Jurkat, Clone E6-1 (cell line): ENCODE measurements at regions not wholly inside any gene's neighbourhood (a gene's known extent, or its start where the extent isn't known, plus 50 kb on each side); places are given as distances from the start of the nearest gene placed in this dataset.
A peak's percentile ranks its signal among the peaks of the same experiment; 100 is the strongest.
"Not testable (repeated sequence)": the region's sequence is repeated elsewhere in the genome, so short reads cannot be mapped to it uniquely, and the experiment has no call there.

ENCODE experiments used
- DNase-seq: peaks from one replicate; pipeline ENCODE4 v3.0.0-alpha.2; 2011; ENCODE audit warnings: low read depth, low spot score
- H3K4me3 ChIP-seq: 2 replicates; pipeline ENCODE4 v1.5.1; 2011; ENCODE audit warnings: mild to moderate bottlenecking, low read length, control low read depth, moderate library complexity

GRCh38 chr5:61215996-61216395 lies 53.7 kb upstream of the SMIM15 start:
- no peak overlapping the region for H3K4me3 ChIP-seq
- no peak for DNase-seq

GRCh38 chr5:61216741-61217140 lies 54.5 kb upstream of the SMIM15 start:
- no peak overlapping the region for H3K4me3 ChIP-seq
- no peak for DNase-seq

GRCh38 chr5:61217214-61217613 lies 54.9 kb upstream of the SMIM15 start:
- DNase-seq: no peak
- H3K4me3 ChIP-seq: no peak overlapping the region

DNA sequence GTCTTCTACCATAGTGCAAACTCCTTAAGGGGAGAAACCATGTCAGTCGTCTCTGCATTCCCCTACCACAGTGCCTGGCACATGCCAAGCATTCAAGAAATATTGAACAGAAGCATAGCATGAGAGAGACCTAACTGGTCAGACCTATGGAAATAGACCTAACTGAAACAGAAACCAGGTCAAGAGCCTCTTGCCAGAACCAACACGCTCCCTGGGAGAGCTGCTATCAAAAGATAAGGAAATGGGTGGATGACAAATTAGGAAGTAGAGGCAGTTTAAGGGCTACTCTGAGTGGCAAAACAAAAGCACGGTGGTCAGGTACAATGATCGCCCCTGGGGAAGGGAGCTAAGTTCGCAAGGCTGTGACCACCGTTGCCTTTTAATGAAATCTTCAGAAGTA lies 66.0 kb upstream of the SMIM15 start:
- H3K4me3 ChIP-seq: no peak overlapping the region
- no peak for DNase-seq

DNA sequence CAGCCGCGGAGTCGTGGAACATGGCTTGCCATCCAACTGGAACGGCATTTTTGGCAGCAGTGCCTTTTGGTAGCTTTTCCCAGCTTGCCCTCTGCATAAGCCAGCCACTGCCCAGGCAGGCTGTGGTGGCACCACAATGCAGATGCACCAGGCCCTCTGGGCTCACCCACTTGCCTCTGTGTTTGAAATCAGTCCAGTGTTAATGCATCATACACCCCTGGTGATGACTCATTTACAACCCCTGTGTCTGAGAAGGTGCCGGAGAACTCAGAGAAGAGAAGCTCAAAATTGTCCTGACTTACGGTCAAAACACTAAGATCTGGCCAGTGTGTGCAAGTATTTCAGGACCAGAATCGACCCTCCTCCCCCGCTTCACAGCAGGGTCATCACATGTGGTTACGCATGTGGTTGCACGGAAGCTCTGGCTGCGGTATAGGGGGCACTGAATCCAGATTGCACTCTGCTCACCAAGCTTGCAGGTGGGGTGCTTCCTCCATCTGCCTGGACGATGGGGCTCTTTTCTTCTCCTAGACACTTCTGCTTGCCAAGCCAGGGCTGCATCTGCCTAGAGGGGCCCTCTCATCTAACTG lies 66.5 kb upstream of the SMIM15 start:
- peak; percentile 3 for DNase-seq
- H3K4me3 ChIP-seq: no peak overlapping the region

GRCh38 chr5:61229416-61229815 lies 67.1 kb upstream of the SMIM15 start:
- H3K4me3 ChIP-seq: no peak overlapping the region
- DNase-seq: no peak

- H3K4me3 ChIP-seq: no peak overlapping the region
- no peak for DNase-seq
These were observed 68.2 kb upstream of the SMIM15 start for GRCh38 chr5:61230492-61230891.

DNA sequence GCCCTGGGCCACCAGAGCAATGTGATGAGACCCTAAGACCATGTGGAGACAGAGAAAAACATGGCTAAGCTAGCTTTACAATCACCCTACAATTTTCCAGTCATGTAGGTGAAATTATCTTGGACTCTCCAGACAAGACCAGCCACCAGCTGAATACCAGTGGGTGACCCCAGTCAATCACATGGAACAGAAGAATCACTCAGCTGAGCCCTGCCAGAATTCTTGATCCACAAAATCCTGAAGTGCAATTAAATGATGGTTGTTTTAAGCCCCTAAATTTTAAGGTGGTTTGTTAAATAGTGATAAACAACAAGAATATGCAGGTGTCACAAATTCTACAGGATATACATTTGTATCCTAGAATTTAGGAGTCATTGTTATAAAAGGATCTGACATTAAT lies 69.5 kb upstream of the SMIM15 start:
- H3K4me3 ChIP-seq: no peak overlapping the region
- no peak for DNase-seq

DNA sequence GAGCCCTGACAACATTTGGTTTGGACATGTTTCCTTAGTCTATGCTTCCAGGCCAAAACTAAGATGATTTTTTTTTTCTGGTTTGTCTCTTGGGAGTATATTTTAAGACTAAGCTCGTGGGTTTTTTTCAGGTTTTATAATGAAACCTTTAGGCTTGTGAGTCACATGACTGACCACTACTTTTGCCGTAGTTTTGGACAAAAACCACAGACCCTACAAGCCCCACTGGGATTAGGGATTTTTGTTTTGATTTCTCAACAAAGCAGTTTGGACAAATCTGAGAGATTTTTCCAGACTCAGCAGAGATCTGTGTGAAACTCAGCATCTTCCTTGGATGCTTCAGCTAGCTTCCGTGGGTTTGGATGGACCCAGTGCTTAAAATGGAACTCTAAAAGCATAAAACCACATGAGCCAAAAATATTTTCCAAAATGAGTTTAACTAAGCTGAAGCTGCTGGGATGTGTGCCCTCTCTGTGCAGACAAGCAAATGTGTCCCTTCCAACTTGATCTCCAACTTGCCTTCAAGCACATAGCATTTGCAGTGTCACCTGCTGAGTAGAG lies 70.3 kb upstream of the SMIM15 start:
- no peak overlapping the region for H3K4me3 ChIP-seq
- no peak for DNase-seq

GRCh38 chr5:61234019-61234418 lies 71.8 kb upstream of the SMIM15 start:
- no peak overlapping the region for H3K4me3 ChIP-seq
- no peak for DNase-seq

DNA sequence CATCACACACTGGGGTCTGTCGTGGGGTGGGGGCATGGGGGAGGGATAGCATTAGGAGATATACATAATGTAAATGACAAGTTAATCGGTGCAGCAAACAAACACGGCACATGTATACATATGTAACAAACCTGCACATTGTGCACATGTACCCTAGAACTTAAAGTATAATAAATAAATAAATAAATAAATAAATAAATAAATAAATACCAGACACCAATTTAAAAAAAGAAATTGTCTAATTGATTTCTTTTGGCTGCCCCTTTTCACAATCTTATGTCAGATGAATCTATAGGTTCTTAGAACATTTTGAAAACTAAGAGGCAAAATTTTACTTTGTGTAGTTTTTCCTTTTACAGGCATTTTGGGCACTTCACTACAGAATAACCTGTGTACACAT lies 74.4 kb upstream of the SMIM15 start:
- not testable (repeated sequence) for H3K4me3 ChIP-seq, DNase-seq

- no peak overlapping the region for H3K4me3 ChIP-seq
- no peak for DNase-seq
These were observed 83.2 kb upstream of the SMIM15 start for GRCh38 chr5:61245486-61245885.

GRCh38 chr5:61245936-61246335 lies 83.7 kb upstream of the SMIM15 start:
- DNase-seq: no peak
- H3K4me3 ChIP-seq: no peak overlapping the region

DNA sequence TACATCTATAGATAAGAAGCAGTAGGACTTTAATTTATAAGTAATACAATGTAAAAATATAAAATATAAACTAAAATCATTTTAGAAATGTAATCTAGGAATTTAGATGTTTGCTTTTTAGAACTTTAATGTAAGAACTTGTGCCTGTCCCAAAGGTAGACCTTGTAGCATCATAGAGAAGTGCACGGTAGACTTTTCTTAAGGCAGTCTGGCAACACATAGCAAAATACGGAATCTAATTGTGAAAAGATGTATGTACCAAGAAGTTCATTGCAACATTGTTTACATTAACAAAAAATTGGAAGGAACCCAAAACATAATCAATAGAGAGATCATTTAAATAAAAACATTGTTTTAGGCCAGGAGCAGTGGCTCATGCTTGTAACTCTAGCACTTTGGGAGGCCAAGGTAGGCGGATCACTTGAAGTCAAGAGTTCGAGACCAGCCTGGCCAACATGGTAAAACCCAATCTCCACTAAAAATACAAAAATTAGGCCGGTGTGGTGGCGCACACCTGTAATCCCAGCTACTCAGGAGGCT lies 84.6 kb upstream of the SMIM15 start:
- H3K4me3 ChIP-seq: no peak overlapping the region
- DNase-seq: no peak

DNA sequence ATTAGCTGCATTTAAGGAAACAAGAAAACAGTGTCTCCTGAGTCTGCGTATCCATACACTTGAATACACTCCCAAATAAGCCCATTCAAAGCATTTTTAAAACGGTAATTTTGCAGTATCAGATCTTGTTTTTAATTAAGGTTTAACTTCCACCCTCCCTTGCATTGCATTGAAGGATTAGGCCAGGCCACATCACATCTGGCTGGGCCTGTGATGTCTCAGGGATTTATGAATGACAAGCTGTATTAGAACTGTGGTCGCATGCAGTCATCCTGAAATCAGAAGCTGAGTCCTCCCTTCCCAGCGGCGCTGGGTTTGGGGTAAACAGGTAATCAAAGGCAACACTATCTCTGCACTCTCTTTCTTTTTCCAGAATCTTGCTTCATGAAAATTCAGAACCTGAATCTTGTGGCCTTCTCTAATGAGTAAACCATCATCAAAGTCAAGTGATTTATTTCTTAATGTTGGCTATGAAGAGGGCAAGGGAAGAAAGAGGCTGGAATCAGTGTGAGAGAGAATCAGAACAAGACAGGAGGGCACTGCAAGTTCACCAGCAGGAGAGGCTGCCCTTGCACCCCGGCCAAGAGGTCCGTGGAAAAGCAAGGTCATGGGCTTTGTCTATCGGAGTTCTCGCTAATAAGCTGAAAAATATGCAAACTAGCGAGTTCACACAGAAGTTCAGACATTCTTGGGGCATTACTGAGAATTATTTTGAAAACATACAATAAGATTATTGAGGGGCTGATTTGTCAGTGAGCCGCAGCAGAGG lies 80.0 kb upstream of the ZSWIM6 start:
- no peak overlapping the region for H3K4me3 ChIP-seq

DNA sequence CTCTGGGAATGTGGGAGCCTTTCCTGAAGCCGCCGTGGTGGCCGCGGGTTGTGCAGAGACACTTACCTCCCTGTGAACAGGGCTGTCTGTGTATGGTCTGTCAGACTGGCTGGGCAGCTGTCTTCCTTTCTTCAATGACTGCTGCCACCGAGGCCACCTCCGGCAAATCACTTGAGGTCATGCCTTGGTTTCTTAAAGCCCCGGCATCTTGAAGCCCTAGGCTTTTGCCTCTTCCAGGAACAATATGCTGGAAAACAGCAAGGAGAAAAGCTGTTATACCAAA lies 79.5 kb upstream of the ZSWIM6 start:
- no peak for DNase-seq
- H3K4me3 ChIP-seq: no peak overlapping the region

More for the DNA sequence above, 80.0 kb upstream of the ZSWIM6 start:
- DNase-seq: no peak

DNA sequence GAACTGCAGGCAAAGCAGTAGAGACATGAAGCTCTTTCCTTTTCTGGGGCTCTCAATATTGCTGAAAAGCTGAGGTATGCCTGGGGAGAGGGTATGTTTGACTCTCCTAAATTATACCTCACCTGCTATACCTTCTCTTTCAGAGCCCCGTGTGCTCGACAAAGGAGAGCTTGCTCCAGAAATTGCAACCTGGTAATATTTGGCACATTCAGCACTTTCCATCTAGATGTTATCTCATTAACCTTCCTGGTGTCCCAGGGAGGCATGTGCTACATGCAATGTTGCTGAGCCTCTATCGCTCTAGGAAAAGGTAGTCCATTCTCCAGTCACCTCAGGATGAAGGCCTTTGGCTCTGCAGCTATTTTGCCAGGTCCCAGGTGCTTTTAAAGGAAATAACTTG lies 78.5 kb upstream of the ZSWIM6 start:
- no peak for DNase-seq
- H3K4me3 ChIP-seq: no peak overlapping the region

GRCh38 chr5:61254969-61255555 lies 77.0 kb upstream of the ZSWIM6 start:
- no peak for DNase-seq
- no peak overlapping the region for H3K4me3 ChIP-seq

DNA sequence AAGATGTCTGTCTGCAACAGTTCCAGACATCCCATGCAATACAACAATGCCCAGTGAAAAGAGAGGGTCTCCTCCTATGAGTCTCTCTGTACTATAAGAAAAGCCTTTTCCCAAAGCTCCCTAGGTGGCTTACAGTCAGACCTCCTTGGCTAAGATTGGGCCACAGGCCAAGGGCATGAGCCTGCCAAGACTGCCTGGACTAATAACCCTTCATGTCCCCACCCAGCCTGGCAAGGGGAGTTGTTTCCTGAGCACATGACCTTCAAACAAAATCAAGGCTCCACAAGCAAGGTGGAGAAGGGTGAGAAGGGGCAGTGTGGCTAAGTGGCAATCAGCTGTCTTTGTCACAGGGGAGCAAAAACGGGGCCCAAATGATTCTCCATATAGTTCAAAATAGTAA lies 75.6 kb upstream of the ZSWIM6 start:
- H3K4me3 ChIP-seq: no peak overlapping the region
- no peak for DNase-seq

DNA sequence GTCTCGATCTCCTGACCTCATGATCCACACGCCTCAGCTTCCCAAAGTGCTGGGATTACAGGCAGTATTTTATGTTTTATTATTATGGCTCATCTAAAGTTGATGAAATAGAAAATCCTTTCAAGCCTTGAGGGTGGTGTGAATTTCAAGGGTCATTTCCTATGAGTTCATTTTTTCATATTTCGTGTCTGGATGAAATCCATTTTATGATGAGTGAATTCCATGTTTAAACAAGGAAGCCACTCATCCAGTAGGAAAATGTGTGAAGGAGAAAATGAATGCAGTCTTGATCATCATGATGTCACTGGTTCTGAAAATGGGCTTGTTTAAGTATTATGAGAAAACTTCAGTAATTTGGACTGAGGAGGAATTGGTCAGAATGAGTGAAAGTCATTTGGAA lies 74.6 kb upstream of the ZSWIM6 start:
- H3K4me3 ChIP-seq: no peak overlapping the region
- DNase-seq: no peak
